Right lobe of liver (tissue), 4 donors: ENCODE measurements at regions not wholly inside any gene's neighbourhood (a gene's known extent, or its start where the extent isn't known, plus 50 kb on each side); places are given as distances from the start of the nearest gene placed in this dataset.

Source experiments
- CTCF ChIP-seq, 4 donors: fragments of 200-600 bp in 3 of 4; fragments of 450-650 bp in 1 of 4; IDR thresholded peaks; one replicate each; pipeline versions ENCODE4 v1.5.1 to v1.8.0; 2016 to 2022; ENCODE audit warnings: antibody characterized with exemption in 4 of 4, mild to moderate bottlenecking in 2 of 4
- POLR2A ChIP-seq: fragments of 450-650 bp; IDR thresholded peaks from one replicate; pipeline ENCODE4 v1.6.1; 2017; ENCODE audit warnings: antibody characterized with exemption, mild to moderate bottlenecking
- donor health status: DM: no; HTN: no; CAD: no.
- donor health status: DM: no; HTN: no; CAD: no.
- donor health status: DM: no; HTN: yes; CAD: no.

GRCh38 chr2:234136461-234136860 lies 86.0 kb downstream of the SPP2 start:
- TF ChIP-seq POLR2A (no peak), CTCF (IDR thresholded peaks at IDR 0.05) (no peak)
